Activated naive CD8-positive, alpha-beta T cell treated with anti-CD3 and anti-CD28 coated beads, Interleukin-2, amount 50 U/mL, for 16 hours (primary cell): ENCODE measurements at regions not wholly inside any gene's neighbourhood (a gene's known extent, or its start where the extent isn't known, plus 50 kb on each side); places are given as distances from the start of the nearest gene placed in this dataset.
"Not testable (repeated sequence)": the region's sequence is repeated elsewhere in the genome, so short reads cannot be mapped to it uniquely, and the experiment has no call there.

Source experiments
- DNase-seq: peaks from one replicate; pipeline ENCODE4 v3.0.0-alpha.2; 2020; ENCODE audit warnings: low read depth, low spot score

DNA sequence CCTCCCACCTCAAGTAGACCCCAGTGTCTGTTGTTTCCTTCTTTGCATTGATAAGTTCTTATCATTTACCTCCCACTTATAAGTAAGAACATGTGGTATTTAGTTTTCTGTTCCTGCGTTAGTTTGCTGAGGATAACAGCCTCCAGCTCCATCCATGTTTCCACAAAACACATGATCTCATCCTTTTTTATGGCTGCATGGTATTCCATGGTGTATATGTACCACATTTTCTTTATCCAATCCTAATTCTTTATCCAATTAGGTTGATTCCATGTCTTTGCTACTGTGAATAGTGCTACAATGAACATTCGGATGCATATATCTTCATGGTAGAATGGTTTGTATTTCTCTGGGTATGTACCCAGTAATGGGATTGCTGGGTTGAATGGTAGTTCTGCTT lies 102.5 kb upstream of the UGP2 start:
- DNase-seq: not testable (repeated sequence)

- no peak for DNase-seq
Measured at GRCh38 chr2:63740020-63740419, 101.7 kb upstream of the UGP2 start.

- no peak for DNase-seq
Measured at GRCh38 chr2:63740943-63741342, 100.8 kb upstream of the UGP2 start.

GRCh38 chr2:63741884-63742579 lies 99.7 kb upstream of the UGP2 start:
- no peak for DNase-seq

- DNase-seq: no peak
Measured at GRCh38 chr2:63742580-63742976, 99.1 kb upstream of the UGP2 start.

DNA sequence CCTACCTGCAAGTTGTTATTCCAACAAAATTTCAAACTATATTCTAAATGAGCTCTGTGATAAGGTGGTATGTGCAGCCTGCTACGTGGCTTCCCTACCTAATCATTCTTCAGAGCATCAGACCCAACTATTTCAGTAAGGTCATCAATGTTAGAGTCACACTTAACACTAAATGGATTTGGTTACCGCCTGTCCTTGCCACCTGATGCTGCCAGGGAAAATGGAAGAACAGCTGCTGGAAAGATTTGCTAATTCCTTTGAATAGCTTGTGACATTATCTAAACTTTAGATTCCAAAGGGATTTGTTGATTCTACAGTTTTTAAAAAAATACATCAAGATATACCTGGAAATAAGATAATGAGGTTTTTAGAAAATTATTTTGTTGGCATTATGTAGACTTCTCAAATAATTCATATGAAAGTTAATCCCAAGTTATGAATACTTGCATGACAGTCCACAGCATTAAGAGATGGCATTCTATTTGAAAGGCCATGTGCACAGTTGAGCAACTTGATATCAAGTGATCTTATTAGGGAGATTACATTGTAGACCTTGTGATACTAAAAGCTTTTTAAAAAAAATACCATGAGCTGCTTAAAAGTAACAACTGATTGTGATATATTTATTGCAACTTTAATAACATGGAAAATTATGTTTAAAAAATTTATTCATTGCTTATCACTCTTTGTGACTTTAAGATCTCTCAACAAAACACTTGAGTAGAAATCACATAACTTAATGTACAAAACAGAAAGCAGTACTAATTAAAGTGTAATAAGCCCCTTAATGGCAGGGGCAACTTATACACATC lies 98.3 kb upstream of the UGP2 start:
- no peak for DNase-seq

DNA sequence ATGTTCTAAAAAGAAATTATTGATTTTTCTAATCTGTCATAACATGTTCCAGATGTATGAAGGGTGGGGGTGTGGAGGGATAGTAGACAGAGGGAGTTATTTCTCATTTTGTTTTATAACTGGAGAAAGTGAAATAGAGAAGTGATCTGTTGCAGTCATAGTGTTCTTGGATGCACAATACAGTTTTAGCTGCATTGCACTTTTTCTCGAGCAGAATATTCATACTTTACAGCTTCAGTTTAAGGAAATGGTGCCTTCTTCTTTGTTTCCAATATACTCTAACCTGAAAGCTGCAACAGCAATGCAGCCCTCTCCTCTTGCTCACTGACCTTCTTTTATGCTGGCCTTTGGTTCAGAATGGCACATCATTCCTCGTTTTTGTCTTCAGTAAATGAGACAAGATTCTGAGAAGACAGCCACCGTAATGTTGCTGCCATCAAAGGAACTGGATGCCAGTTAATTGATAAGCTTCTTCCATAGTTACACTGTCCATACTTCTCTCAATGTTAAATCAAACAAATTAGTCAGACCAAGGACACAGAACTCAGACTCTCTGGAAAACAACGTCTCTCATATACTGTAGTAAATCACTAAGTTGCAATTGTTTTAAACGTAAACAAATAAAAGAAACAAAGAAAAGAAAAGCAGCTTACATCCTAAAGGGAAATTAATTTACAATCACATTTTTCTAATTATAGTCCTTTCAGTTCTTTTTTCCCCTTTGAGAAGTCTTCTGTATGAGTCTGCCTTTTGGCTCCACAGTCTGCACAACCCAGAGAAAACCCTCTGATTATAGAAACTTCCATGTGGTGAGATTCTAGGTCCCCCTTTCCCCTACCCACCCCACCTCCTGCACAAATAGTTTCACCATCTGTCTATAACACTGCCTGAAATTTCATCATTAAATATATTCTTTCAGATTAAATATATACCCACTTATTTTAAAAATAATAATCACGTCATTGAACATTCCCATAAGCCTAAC lies 97.4 kb upstream of the UGP2 start:
- no peak for DNase-seq

- not testable (repeated sequence) for DNase-seq
Measured at GRCh38 chr2:63746548-63746947, 95.1 kb upstream of the UGP2 start.

- no peak for DNase-seq
Measured at GRCh38 chr2:63751901-63752300, 89.8 kb upstream of the UGP2 start.

- no peak for DNase-seq
Measured at GRCh38 chr2:63755216-63755615, 86.5 kb upstream of the UGP2 start.

GRCh38 chr2:63755965-63756364 lies 85.7 kb upstream of the UGP2 start:
- no peak for DNase-seq

DNA sequence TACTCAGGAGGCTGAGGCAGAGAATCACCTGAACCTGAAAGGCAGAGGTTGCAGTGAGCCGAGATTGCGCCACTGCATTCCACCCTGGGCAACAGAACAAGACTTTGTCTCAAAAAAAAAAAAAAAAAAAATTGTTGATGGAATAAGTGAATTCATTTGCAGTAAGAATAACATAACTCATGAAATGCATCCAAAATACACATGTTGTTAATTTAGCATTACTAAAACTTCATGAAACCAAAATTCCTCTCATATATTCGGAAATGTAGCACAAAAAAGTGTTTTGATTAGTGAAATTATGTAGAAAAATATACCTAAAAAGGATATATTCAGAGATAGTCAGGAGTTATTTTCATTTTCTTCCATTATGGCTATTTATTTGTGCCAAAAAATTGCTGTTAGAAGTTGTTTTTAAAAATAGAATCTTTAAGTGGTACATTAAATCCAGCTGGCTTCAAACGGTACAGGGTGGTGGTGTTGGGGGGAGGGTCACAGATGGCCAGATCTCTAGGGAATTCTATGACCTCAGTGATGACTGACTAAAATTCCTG lies 78.2 kb upstream of the UGP2 start:
- no peak for DNase-seq

DNA sequence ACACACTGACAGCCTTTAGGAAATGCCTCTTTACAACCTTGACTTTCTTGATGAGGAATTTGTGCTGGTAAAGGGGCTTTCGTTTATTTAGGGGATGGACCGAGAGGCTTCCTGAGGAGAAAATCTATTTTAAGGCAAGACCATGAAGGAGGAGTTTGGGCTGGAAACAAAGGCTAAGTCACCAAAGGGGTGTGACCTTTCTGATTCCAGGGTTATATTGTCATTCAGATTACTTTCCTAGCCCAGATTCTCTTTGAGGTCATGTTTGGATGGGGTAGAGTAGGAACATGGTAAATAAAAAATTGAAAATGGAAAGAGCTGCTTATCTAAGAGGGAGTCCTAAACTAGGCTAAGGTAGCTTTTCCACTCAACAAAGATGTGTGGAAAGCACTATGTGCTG lies 77.1 kb upstream of the UGP2 start:
- no peak for DNase-seq

DNA sequence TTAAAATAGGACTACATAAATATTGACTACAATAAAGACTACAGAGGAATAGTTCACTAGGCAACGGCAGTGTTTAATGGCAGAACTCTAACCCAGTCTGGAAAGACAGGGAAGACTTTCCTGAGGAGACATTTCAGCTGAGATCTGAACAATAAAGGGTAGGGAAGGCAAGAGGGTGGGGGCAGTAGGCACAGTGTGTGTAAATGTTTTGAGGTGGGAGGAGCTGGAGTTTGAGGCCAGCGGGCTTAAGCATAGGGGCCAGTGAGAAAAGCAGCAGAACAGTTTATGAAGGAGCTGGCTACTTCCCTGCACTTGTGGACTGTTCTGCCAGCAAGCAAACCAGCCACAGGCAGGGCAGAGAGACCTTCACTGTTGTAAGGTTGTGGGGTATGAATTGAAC lies 76.6 kb upstream of the UGP2 start:
- DNase-seq: no peak

DNA sequence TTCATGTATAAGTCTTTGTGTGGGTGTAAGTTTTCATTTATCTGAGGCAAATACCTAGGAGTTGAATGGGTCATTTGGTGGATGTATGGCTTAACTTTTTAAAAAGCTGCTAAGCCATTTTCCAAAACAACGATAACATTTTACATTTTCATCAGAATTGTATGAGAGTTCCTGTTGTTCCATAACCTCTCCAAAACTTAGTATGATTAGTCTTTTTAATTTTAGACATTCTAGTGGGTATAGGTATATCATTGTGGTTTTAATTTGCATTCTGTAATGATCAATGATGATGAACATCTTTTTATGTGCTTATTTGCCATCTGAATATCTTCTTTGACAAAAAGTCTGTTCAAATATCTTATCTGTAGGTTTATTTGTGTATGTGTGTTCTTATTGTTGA lies 74.4 kb upstream of the UGP2 start:
- no peak for DNase-seq

DNA sequence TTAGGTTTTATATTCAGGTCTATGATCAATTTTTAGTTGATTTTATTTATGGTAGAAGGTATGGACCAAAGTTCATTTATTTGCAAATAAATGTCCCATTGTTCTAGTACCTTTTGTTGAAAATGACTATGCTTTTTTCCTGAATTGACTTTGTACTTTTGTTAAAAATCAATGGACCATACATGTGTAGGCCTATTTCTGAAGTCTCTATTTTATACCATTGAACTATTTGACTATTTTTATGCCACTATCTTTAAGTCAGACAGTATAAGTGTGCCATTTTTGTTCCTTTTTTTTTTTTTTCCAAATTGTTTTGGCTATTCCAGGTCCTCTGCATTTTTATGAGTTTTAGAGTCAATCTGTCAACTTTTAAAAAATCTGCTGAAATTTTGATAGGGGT lies 73.6 kb upstream of the UGP2 start:
- DNase-seq: no peak

DNA sequence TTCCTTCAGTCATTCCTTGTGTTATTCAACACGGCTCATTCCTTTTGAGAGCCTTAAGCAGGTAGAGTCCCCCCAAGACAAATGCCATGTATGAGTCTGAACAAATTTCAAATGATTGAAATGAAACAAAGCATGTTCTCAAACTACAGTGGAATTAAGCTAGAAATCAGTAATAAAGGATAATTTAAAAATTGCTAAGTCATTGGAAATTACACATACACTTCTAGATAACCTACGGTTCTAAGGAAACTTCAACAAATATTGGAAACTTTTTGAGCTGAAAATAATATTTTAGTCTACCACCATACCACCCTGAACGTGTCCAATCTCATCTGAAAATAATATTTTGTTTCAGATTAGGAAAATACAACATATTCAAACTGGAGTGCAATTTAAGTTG lies 71.8 kb upstream of the UGP2 start:
- no peak for DNase-seq

GRCh38 chr2:63772061-63772460 lies 69.6 kb upstream of the UGP2 start:
- DNase-seq: no peak

DNA sequence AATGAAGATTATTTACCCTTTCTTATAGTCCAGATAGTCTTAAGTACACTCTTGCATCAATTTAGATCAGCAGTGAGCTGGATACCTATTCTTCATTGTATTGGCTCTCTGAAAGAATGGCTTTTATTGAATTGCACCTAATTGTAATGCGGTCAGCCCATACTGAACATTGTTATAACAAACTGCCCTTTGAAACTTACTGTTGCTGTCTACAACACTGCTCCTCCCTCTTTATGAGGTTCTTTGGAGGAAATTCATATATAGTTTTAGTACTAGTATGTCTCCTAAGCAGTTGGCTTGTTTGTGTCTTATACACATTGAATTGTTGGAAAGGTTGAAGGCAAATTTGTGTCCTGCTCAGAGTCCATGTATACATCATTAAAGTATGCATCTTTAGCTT lies 66.5 kb upstream of the UGP2 start:
- no peak for DNase-seq

DNA sequence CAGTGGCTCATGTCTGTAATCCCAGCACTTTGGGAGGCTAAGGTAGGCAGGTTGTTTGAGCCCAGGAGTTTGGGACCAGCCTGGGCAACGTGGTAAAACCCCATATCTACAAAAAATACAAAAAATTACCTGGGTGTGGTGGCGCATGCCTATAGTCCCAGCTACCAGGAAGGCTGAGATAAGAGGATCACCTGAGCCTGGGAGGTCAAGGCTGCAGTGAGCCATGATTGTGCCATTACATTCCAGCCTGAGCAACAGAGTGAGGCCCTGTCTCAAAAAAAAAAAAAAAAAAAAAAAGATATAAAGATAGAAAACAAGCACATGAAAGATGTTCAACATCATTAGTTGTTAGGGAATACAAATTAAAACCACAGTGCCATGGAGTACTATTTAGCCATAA lies 65.3 kb upstream of the UGP2 start:
- DNase-seq: no peak

- no peak for DNase-seq
Measured at GRCh38 chr2:63777816-63778215, 63.9 kb upstream of the UGP2 start.

DNA sequence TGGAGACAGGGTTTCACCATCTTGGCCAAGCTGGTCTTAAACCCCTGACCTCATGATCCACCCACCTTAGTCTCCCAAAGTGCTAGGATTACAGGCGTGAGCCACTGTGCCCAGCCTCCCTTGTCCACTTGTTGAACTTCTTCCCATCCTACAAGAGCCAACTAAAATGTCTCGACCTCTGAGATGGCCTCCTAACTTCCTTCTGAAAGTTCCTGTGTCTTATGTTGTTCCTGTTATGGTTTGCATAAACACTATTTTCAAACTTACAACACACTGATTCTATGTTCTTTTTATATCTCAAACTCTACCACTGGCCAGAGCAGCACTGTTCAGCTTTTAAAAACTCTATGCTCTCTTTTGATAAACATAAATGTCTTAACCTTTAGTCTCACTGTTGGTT lies 63.3 kb upstream of the UGP2 start:
- no peak for DNase-seq
